Naive thymus-derived CD4-positive, alpha-beta T cell (primary cell): ENCODE measurements at regions not wholly inside any gene's neighbourhood (a gene's known extent, or its start where the extent isn't known, plus 50 kb on each side); places are given as distances from the start of the nearest gene placed in this dataset.

Source experiments
- ATAC-seq: fragments of 150-1000 bp; cut with Tn5 transposase; 2 replicates; pipeline ENCODE4 v1.10.0; 2021; ENCODE audit warnings: mild to moderate bottlenecking, moderate library complexity
- CTCF ChIA-PET: fragments of 350-600 bp; sonication (Branson Sonifier 250); formaldehyde crosslinking; loops from one replicate; lab custom pipeline; 2021; ENCODE audit warnings: antibody characterized with exemption; lab: Charles Lee
- POLR2A ChIA-PET: fragments of 350-600 bp; sonication (Branson Sonifier 250); formaldehyde crosslinking; loops from one replicate; lab custom pipeline; 2021; ENCODE audit warnings: antibody characterized with exemption, inconsistent platforms; lab: Charles Lee
- DNase-seq, 9 donors: peaks; one replicate each; pipeline versions ENCODE4 v3.0.0 to v3.0.0-alpha.2; 2020 to 2022; ENCODE audit warnings: mixed read lengths in 1 of 9
- H3K27ac ChIP-seq: one replicate; pipeline ENCODE4 v1.7.0; 2013; ENCODE audit warnings: mild to moderate bottlenecking, low read depth, low read length, moderate library complexity
- H3K27me3 ChIP-seq, 2 donors: one replicate each; pipeline ENCODE4 v1.7.0; 2013; ENCODE audit warnings: low read length in 2 of 2, mild to moderate bottlenecking in 2 of 2, moderate library complexity in 2 of 2; ENCODE audit not compliant: control insufficient read depth in 2 of 2, insufficient read depth in 2 of 2
- H3K36me3 ChIP-seq, 3 experiments: 1 replicate in 2 of 3; 2 replicates in 1 of 3; pipeline ENCODE4 v1.7.0; 2013; ENCODE audit warnings: low read length in 3 of 3, mild to moderate bottlenecking in 3 of 3, moderate library complexity in 1 of 3; ENCODE audit not compliant: insufficient read depth in 3 of 3, control insufficient read depth in 2 of 3
- H3K4me1 ChIP-seq, 2 donors: one replicate each; pipeline ENCODE4 v1.7.0; 2013; ENCODE audit warnings: low read length in 2 of 2, mild to moderate bottlenecking in 2 of 2, moderate library complexity in 1 of 2; ENCODE audit not compliant: control insufficient read depth in 2 of 2, insufficient read depth in 2 of 2
- H3K4me3 ChIP-seq: 2 replicates; pipeline ENCODE4 v1.7.0; 2013; ENCODE audit warnings: mild to moderate bottlenecking, low read length
- H3K9me3 ChIP-seq, 3 experiments: 1 replicate in 2 of 3; 2 replicates in 1 of 3; pipeline ENCODE4 v1.7.0; 2013; ENCODE audit warnings: low read length in 3 of 3; ENCODE audit not compliant: control insufficient read depth in 2 of 3
- H3K27ac Mint-ChIP-seq, 9 donors: one replicate each; pipeline ENCODE4 v1.8.0; 2020 to 2022; ENCODE audit warnings: mixed read lengths in 9 of 9, mild to moderate bottlenecking in 8 of 9, moderate library complexity in 5 of 9, inconsistent platforms in 2 of 9
- H3K27me3 Mint-ChIP-seq, 5 donors: one replicate each; pipeline ENCODE4 v1.8.0; 2021 to 2022; ENCODE audit warnings: mixed read lengths in 5 of 5, mild to moderate bottlenecking in 1 of 5
- H3K36me3 Mint-ChIP-seq, 5 donors: one replicate each; pipeline ENCODE4 v1.8.0; 2020 to 2022; ENCODE audit warnings: mixed read lengths in 5 of 5, mild to moderate bottlenecking in 3 of 5, inconsistent platforms in 1 of 5
- H3K4me1 Mint-ChIP-seq, 7 donors: one replicate each; pipeline ENCODE4 v1.8.0; 2020 to 2022; ENCODE audit warnings: mixed read lengths in 7 of 7, mild to moderate bottlenecking in 3 of 7, inconsistent platforms in 1 of 7
- H3K4me3 Mint-ChIP-seq, 10 donors: one replicate each; pipeline ENCODE4 v1.8.0; 2020 to 2022; ENCODE audit warnings: mild to moderate bottlenecking in 10 of 10, mixed read lengths in 10 of 10, moderate library complexity in 6 of 10, inconsistent platforms in 2 of 10
- H3K9me3 Mint-ChIP-seq, 11 donors: one replicate each; pipeline ENCODE4 v1.8.0; 2020 to 2022; ENCODE audit warnings: mixed read lengths in 11 of 11, mild to moderate bottlenecking in 4 of 11, inconsistent platforms in 1 of 11, moderate library complexity in 1 of 11
- intact Hi-C, 2 donors: fragments of 100-400 bp; cut with micrococcal nuclease; formaldehyde crosslinking; loops; one replicate each; pipeline ENCODE4 v1.15.1; 2023

GRCh38 chrX:5194806-5195205 lies 1033.9 kb downstream of the NLGN4X start:
- ChIA-PET CTCF (no interaction called here), POLR2A (no interaction called here)
- Mint-ChIP-seq H3K36me3 (no peaks in the 10 kb centered on the region), H3K27me3 (no peaks in the 10 kb centered on the region), H3K9me3 (peaks cover 0 to 10% (median 0%) of the 10 kb centered on the region in 11 donors), H3K27ac (no peak overlapping the region), H3K4me3 (no peak overlapping the region), H3K4me1 (no peaks in the 10 kb centered on the region)
- no peak overlapping the region for H3K4me3 ChIP-seq
- H3K27me3 ChIP-seq = no peaks in the 10 kb centered on the region
- no peak for DNase-seq
- no peak overlapping the region for H3K27ac ChIP-seq
- H3K36me3 ChIP-seq = no peaks in the 10 kb centered on the region
- H3K9me3 ChIP-seq = no peaks in the 10 kb centered on the region
- intact Hi-C loops = no loop called here
- ATAC-seq = no peak
- H3K4me1 ChIP-seq = no peaks in the 10 kb centered on the region

GRCh38 chrX:5180135-5180741 lies 1048.4 kb downstream of the NLGN4X start:
- intact Hi-C loops = no loop called here
- Histone ChIP-seq H3K9me3 (no peaks in the 10 kb centered on the region), H3K4me1 (no peaks in the 10 kb centered on the region), H3K4me3 (no peak overlapping the region), H3K36me3 (no peaks in the 10 kb centered on the region), H3K27me3 (no peaks in the 10 kb centered on the region), H3K27ac (no peak overlapping the region)
- no peaks in the 10 kb centered on the region for H3K36me3 Mint-ChIP-seq
- H3K9me3 Mint-ChIP-seq = peaks cover 0 to 11% (median 3%) of the 10 kb centered on the region in 11 donors
- H3K27ac Mint-ChIP-seq = no peak overlapping the region
- H3K27me3 Mint-ChIP-seq = no peaks in the 10 kb centered on the region
- H3K4me3 Mint-ChIP-seq = no peak overlapping the region
- ChIA-PET POLR2A (no interaction called here), CTCF (no interaction called here)
- DNase-seq (no peak), ATAC-seq (no peak)
- peaks cover 0 to 2% (median 0%) of the 10 kb centered on the region in 7 donors for H3K4me1 Mint-ChIP-seq

DNA sequence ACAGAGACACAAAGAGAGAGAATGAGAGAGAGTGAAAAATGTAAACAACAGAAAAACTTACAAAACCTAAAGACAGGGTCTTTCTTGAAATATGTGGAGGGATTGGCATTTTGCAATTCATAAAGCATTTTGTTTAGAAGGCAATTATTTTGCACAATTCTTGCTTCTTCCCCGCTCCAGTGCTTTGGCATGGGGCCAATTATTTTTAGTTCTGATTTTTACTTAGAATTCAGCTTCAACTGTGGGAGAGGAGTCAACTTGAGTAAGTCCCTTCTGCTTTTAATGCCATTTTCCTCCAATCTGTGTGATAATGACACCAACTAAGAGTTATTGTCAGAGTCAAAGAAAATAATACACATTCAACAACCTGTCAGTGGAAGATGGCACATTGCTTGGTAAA lies 1051.9 kb downstream of the NLGN4X start:
- H3K4me1 Mint-ChIP-seq = peaks cover 0 to 2% (median 0%) of the 10 kb centered on the region in 7 donors
- DNase-seq (no peak), ATAC-seq (no peak)
- H3K36me3 Mint-ChIP-seq = no peaks in the 10 kb centered on the region
- H3K27me3 Mint-ChIP-seq = no peaks in the 10 kb centered on the region
- Histone ChIP-seq H3K27me3 (no peaks in the 10 kb centered on the region), H3K27ac (no peak overlapping the region), H3K4me1 (no peaks in the 10 kb centered on the region), H3K9me3 (no peaks in the 10 kb centered on the region), H3K4me3 (no peak overlapping the region), H3K36me3 (no peaks in the 10 kb centered on the region)
- H3K9me3 Mint-ChIP-seq = peaks cover 0 to 17% (median 5%) of the 10 kb centered on the region in 11 donors
- no peak overlapping the region for H3K4me3 Mint-ChIP-seq
- CTCF ChIA-PET = no interaction called here
- no peak overlapping the region for H3K27ac Mint-ChIP-seq
- intact Hi-C loops = no loop called here
- POLR2A ChIA-PET = no interaction called here

DNA sequence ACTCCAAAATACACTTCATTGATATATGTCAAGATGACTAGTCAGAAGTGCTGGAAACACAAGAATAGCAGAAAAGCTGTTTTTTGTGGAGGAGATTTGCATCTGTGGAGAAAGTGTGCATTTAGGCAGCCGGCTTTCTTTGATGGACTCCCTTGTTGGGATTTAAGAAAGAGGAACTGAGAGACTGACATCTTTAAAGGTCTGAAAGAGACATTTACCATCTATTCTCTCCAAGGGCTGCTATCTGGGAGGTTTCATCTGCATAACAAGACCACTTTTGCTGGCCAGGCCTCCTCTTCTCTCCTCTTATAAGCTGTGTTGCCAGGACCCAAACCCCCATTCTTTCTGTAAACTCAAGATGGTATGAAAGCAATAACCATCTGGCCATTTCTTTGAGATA lies 1065.0 kb downstream of the NLGN4X start:
- Mint-ChIP-seq H3K9me3 (peaks cover 0 to 5% (median 2%) of the 10 kb centered on the region in 11 donors), H3K4me1 (no peaks in the 10 kb centered on the region), H3K4me3 (no peak overlapping the region), H3K27ac (no peak overlapping the region), H3K36me3 (no peaks in the 10 kb centered on the region), H3K27me3 (no peaks in the 10 kb centered on the region)
- Histone ChIP-seq H3K27me3 (no peaks in the 10 kb centered on the region), H3K4me1 (no peaks in the 10 kb centered on the region), H3K27ac (no peak overlapping the region), H3K4me3 (no peak overlapping the region), H3K36me3 (no peaks in the 10 kb centered on the region), H3K9me3 (no peaks in the 10 kb centered on the region)
- ChIA-PET CTCF (no interaction called here), POLR2A (no interaction called here)
- DNase-seq (no peak), ATAC-seq (no peak)
- intact Hi-C loops = no loop called here

DNA sequence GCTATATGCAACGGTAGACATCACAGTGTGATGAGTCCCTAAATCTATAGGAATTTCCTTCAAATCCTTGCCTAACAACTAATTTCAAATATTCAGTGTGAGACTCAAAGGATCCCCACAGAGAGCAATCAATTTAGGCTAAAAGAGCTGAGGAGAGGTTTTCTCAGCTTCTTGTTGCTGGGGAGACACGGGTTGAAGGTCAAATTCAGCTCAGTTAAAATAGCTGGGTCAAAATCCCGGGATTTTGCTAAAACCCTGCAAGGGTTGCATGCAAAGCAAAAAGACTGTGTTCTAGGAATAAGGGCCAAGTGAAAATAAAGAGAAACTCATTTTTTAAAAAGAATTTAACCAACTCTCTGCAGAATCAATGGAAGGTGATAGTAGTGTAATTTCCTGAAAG lies 1073.4 kb downstream of the NLGN4X start:
- Histone ChIP-seq H3K27me3 (no peaks in the 10 kb centered on the region), H3K4me1 (no peaks in the 10 kb centered on the region), H3K9me3 (no peaks in the 10 kb centered on the region), H3K36me3 (no peaks in the 10 kb centered on the region), H3K27ac (no peak overlapping the region), H3K4me3 (no peak overlapping the region)
- ATAC-seq (no peak), DNase-seq (no peak)
- Mint-ChIP-seq H3K36me3 (no peaks in the 10 kb centered on the region), H3K4me1 (no peaks in the 10 kb centered on the region), H3K27me3 (no peaks in the 10 kb centered on the region), H3K27ac (no peak overlapping the region), H3K4me3 (no peak overlapping the region), H3K9me3 (peaks cover 0 to 5% (median 0%) of the 10 kb centered on the region in 11 donors)
- ChIA-PET CTCF (no interaction called here), POLR2A (no interaction called here)
- intact Hi-C loops = no loop called here

DNA sequence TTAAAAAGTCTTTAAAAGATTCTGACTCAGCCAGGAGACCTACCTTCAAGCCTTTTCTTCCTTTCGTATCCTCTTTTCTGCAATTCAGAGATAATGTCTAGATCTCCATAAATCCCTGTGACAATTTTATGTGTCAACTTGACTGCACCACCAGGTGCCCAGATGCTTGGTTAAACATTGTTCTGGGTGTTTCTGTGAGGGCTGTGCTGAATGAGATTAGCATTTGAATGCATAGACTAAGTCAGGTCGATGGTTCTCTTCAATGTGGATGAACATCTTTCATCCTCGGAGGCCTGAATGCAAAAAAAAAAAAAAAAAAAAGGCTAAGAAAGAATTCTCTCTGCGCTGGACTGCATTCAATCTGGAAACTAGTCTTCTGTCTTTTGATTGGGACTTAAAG lies 1082.7 kb downstream of the NLGN4X start:
- CTCF ChIA-PET = no interaction called here
- Histone ChIP-seq H3K9me3 (no peaks in the 10 kb centered on the region), H3K27me3 (no peaks in the 10 kb centered on the region), H3K4me3 (no peak overlapping the region), H3K36me3 (no peaks in the 10 kb centered on the region), H3K4me1 (no peaks in the 10 kb centered on the region), H3K27ac (no peak overlapping the region)
- peaks cover 0 to 4% (median 0%) of the 10 kb centered on the region in 5 donors for H3K36me3 Mint-ChIP-seq
- H3K4me3 Mint-ChIP-seq = no peak overlapping the region
- no peak for ATAC-seq
- DNase-seq = no peak
- peaks cover 0 to 8% (median 2%) of the 10 kb centered on the region in 11 donors for H3K9me3 Mint-ChIP-seq
- POLR2A ChIA-PET = no interaction called here
- no peaks in the 10 kb centered on the region for H3K4me1 Mint-ChIP-seq
- H3K27me3 Mint-ChIP-seq = no peaks in the 10 kb centered on the region
- intact Hi-C loops = no loop called here
- no peak overlapping the region for H3K27ac Mint-ChIP-seq

- Mint-ChIP-seq H3K9me3 (peaks cover 0 to 10% (median 1%) of the 10 kb centered on the region in 11 donors), H3K27ac (no peak overlapping the region), H3K4me3 (no peak overlapping the region), H3K27me3 (no peaks in the 10 kb centered on the region), H3K36me3 (peaks cover 0 to 4% (median 0%) of the 10 kb centered on the region in 5 donors), H3K4me1 (no peaks in the 10 kb centered on the region)
- Histone ChIP-seq H3K4me3 (no peak overlapping the region), H3K36me3 (no peaks in the 10 kb centered on the region), H3K9me3 (no peaks in the 10 kb centered on the region), H3K27ac (no peak overlapping the region), H3K4me1 (no peaks in the 10 kb centered on the region), H3K27me3 (no peaks in the 10 kb centered on the region)
- ATAC-seq (no peak), DNase-seq (no peak)
- CTCF ChIA-PET = no interaction called here
- intact Hi-C loops = no loop called here
- POLR2A ChIA-PET = no interaction called here
Observed at GRCh38 chrX:5142644-5143043, 1086.0 kb downstream of the NLGN4X start.
